WERI-Rb-1 (cell line): ENCODE measurements at regions not wholly inside any gene's neighbourhood (a gene's known extent, or its start where the extent isn't known, plus 50 kb on each side); places are given as distances from the start of the nearest gene placed in this dataset.

Experiments used
- DNase-seq: peaks from one replicate; pipeline ENCODE4 v3.0.0-alpha.2; 2020
- H3K27ac ChIP-seq: fragments of 250-450 bp; sonication (Bioruptor Pico); 2 replicates; pipeline ENCODE4 v1.5.1; 2020; ENCODE audit warnings: mild to moderate bottlenecking, moderate library complexity
- H3K27me3 ChIP-seq: fragments of 250-450 bp; sonication (Bioruptor Pico); 2 replicates; pipeline ENCODE4 v1.5.1; 2021; ENCODE audit warnings: mild to moderate bottlenecking, low read depth, moderate library complexity; ENCODE audit not compliant: insufficient read depth, severe bottlenecking
- H3K36me3 ChIP-seq: fragments of 250-450 bp; sonication (Bioruptor Pico); 2 replicates; pipeline ENCODE4 v1.5.1; 2020; ENCODE audit warnings: mild to moderate bottlenecking, moderate library complexity
- H3K4me3 ChIP-seq: 2 replicates; pipeline ENCODE4 v1.5.1; 2011; ENCODE audit warnings: low read depth, mild to moderate bottlenecking, control low read depth, low read length
- H3K9me3 ChIP-seq: fragments of 250-450 bp; sonication (Bioruptor Pico); 2 replicates; pipeline ENCODE4 v1.5.1; 2021; ENCODE audit warnings: mild to moderate bottlenecking, moderate library complexity; ENCODE audit not compliant: severe bottlenecking
- TF ChIP-seq, protein P1 (sequence below): IDR thresholded peaks from 2 replicates; pipeline ENCODE4 v1.5.1; 2011; ENCODE audit warnings: low read depth, mild to moderate bottlenecking, control low read depth, inconsistent platforms, low read length

DNA sequence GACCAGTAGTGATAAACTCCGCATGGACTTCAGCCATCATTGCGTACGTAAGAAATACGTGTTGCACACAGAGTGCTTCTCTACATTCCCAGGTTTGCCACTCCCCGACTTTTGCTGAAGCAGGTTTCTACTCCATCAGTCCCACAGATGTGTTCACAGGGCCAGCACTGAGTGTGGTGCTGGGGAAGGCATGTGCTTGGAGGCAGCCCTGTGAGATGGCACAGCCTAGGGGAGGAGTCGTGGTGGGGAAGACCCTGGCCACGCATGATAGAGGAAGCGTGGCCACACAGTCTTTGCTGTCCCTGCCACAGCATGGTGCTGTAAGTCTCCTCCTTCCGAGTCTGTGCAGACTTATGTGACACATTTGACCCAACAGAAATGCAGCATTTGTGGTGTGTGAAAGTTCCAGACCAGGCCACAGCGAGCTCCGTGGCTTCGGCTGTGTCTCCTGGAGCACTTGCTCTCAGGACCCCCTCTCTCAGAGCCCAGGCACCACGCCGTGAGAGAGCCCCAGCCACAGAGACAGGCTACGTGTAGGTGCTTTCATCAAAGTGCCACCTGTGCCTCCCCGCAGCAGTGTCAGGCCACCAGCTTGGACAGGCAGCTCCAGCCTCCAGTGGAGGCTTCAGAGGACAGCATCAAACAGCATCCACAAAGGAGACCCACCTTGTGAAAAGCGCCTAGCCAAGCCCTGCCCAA, 197.8 kb downstream of the AUH start:
- no peaks in the 10 kb centered on the region for H3K36me3 ChIP-seq
- TF ChIP-seq, protein P1, sequence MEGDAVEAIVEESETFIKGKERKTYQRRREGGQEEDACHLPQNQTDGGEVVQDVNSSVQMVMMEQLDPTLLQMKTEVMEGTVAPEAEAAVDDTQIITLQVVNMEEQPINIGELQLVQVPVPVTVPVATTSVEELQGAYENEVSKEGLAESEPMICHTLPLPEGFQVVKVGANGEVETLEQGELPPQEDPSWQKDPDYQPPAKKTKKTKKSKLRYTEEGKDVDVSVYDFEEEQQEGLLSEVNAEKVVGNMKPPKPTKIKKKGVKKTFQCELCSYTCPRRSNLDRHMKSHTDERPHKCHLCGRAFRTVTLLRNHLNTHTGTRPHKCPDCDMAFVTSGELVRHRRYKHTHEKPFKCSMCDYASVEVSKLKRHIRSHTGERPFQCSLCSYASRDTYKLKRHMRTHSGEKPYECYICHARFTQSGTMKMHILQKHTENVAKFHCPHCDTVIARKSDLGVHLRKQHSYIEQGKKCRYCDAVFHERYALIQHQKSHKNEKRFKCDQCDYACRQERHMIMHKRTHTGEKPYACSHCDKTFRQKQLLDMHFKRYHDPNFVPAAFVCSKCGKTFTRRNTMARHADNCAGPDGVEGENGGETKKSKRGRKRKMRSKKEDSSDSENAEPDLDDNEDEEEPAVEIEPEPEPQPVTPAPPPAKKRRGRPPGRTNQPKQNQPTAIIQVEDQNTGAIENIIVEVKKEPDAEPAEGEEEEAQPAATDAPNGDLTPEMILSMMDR: no peak
- no peaks in the 10 kb centered on the region for H3K27me3 ChIP-seq
- no peaks in the 10 kb centered on the region for H3K9me3 ChIP-seq
- no peak for DNase-seq
- H3K4me3 ChIP-seq: no peak overlapping the region
- no peak overlapping the region for H3K27ac ChIP-seq
